GM10248 (cell line): ENCODE measurements at regions not wholly inside any gene's neighbourhood (a gene's known extent, or its start where the extent isn't known, plus 50 kb on each side); places are given as distances from the start of the nearest gene placed in this dataset.

Experiments used
- CTCF ChIA-PET: fragments of 300-600 bp; sonication (Branson Sonifier 250); formaldehyde crosslinking; extraction: SDS; loops from one replicate; lab custom pipeline; 2021; ENCODE audit warnings: antibody characterized with exemption; lab: Yijun Ruan, JAX
- POLR2A ChIA-PET: fragments of 350-650 bp; sonication (Branson Sonifier 250); formaldehyde crosslinking; extraction: SDS; loops from one replicate; lab custom pipeline; 2020; ENCODE audit warnings: antibody characterized with exemption; lab: Yijun Ruan, JAX
- DNase-seq: peaks from one replicate; pipeline ENCODE4 v3.0.0; 2012; ENCODE audit errors: extremely low spot score
- CTCF ChIP-seq: IDR thresholded peaks from 2 replicates; pipeline ENCODE4 v1.5.1; 2012; ENCODE audit warnings: mild to moderate bottlenecking, low read depth; ENCODE audit errors: extremely low read depth, missing control alignments, control extremely low read depth

GRCh38 chr16:89043636-89044417, 49.8 kb upstream of the ACSF3 start:
- POLR2A ChIA-PET = no interaction called here
- CTCF ChIA-PET = interaction anchor here (0.6 kb wide), 1 partner anchor 10 kb away, joined by 3 read pairs; no protein-coding TSS in a partner anchor
- no peak for TF ChIP-seq CTCF
- DNase-seq = no peak
